PFSK-1 (cell line): ENCODE measurements at regions not wholly inside any gene's neighbourhood (a gene's known extent, or its start where the extent isn't known, plus 50 kb on each side); places are given as distances from the start of the nearest gene placed in this dataset.

Source experiments
- FOXP2 ChIP-seq: optimal IDR thresholded peaks from 2 replicates; pipeline ENCODE3; 2011; ENCODE audit warnings: borderline replicate concordance, control low read depth, inconsistent platforms; ENCODE audit not compliant: insufficient read depth; ENCODE audit errors: extremely low read length, extremely low read depth
- POLR2AphosphoS5 ChIP-seq: IDR thresholded peaks from 2 replicates; pipeline ENCODE4 v1.6.1; 2012; ENCODE audit warnings: low read depth, mild to moderate bottlenecking, control low read depth, low read length, moderate library complexity
- REST ChIP-seq, 2 experiments: IDR thresholded peaks; 2 replicates each; pipeline versions ENCODE4 v1.6.1 to v1.8.0; 2011 to 2012; ENCODE audit warnings: low read depth in 2 of 2, low read length in 2 of 2, control low read depth in 1 of 2, inconsistent platforms in 1 of 2, mild to moderate bottlenecking in 1 of 2, moderate library complexity in 1 of 2; ENCODE audit not compliant: insufficient read depth in 1 of 2
- TAF1 ChIP-seq: IDR thresholded peaks from 2 replicates; pipeline ENCODE4 v1.6.1; 2012; ENCODE audit warnings: low read length, control low read depth, borderline replicate concordance; ENCODE audit not compliant: insufficient read depth

DNA sequence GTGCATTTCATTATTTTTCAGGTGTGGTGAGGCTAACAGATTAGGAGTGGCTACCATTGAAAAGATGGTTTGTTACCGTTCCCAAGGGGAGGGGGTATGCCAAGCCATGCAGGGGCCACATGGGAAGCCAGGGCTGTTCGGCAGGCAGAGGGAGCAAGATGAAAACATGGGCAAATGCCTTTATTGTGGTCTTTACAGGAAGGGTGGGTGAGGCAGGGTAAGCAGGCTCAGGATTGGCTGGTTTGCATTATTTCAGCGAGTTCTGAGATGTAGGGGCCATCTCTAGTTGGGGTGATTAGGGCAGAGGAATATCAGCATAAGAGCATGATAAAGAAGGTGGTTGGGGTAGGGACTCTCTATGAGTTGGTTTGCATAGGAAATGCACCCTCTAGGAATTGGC is 117.6 kb downstream of the CCT6B start:
- TF ChIP-seq FOXP2 = no peak
- no peak for TF ChIP-seq POLR2AphosphoS5
- no peak for TF ChIP-seq TAF1
- TF ChIP-seq REST (IDR thresholded peaks at IDR 0.05; ENCODE audit: insufficient read depth in 1 of 2, low read depth in 2 of 2, low read length in 2 of 2) = no peak
